ENCODE measurements at regions not wholly inside any gene's neighbourhood (a gene's known extent, or its start where the extent isn't known, plus 50 kb on each side); places are given as distances from the start of the nearest gene placed in this dataset.

DNA sequence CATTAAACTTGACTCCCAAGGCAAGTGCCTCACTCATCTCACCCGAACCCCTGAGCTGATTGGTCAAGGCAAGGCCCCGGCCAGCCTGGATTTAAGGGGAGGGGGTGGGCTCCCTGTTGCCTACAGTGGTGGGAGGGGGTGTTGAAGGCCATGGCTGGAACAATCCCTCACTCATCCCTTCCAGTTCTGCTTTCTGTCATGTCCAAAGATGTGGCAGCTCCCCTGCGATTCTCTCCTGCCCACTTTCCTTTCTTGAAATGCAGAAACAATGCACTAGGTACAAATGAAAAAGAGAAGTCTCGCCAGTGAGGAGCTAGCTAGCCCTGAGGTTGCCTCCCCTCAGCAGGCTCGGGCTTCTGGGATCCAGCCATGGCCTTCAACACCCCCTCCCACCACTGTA is 240.9 kb downstream of the SYK start:
- peaks cover 16% of the 10 kb centered on the region for H3K4me1 Mint-ChIP-seq
- H3K27ac Mint-ChIP-seq, result no peak overlapping the region
- H3K27me3 Mint-ChIP-seq (ENCODE audit: low read depth), result peaks cover 17% of the 10 kb centered on the region
- H3K4me3 Mint-ChIP-seq, result no peak overlapping the region
- H3K36me3 Mint-ChIP-seq (ENCODE audit: low read depth), result no peaks in the 10 kb centered on the region
- no peak for TF ChIP-seq CTCF (IDR thresholded peaks at IDR 0.05; ENCODE audit: unreplicated experiment in 3 of 3)
- H3K9me3 Mint-ChIP-seq, result no peaks in the 10 kb centered on the region

GRCh38 chr9:91043056-91043810 is 241.6 kb downstream of the SYK start:
- Mint-ChIP-seq H3K4me3 (no peak overlapping the region), H3K36me3 (ENCODE audit: low read depth) (no peaks in the 10 kb centered on the region), H3K27me3 (ENCODE audit: low read depth) (peaks cover 13% of the 10 kb centered on the region), H3K27ac (peak overlapping the region; percentile 13 to 89 (median 29)), H3K9me3 (no peaks in the 10 kb centered on the region), H3K4me1 (peaks cover 9% of the 10 kb centered on the region)
- no peak for TF ChIP-seq CTCF (IDR thresholded peaks at IDR 0.05; ENCODE audit: unreplicated experiment in 3 of 3)

DNA sequence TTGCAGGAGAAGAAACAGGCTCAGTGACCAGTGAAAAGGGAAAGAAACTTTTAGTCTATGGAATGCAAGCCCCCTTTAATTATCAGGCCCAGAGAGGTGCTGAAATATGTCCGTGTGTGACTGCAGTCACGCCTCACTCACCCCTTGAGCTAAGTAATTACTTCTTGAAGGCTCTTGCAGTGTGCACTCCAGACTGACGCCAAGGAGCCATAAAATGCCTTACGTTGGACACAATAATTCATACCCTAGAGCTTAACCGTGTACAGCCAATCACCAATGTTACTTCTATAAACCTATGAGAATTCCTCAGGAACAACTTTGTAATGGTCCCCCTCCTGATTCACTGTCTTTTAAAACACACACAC is 242.2 kb downstream of the SYK start:
- no peaks in the 10 kb centered on the region for H3K9me3 Mint-ChIP-seq
- H3K4me1 Mint-ChIP-seq, result peaks cover 4% of the 10 kb centered on the region
- no peak overlapping the region for H3K4me3 Mint-ChIP-seq
- TF ChIP-seq CTCF (IDR thresholded peaks at IDR 0.05; ENCODE audit: unreplicated experiment in 3 of 3), result no peak
- peaks cover 8% of the 10 kb centered on the region for H3K27me3 Mint-ChIP-seq (ENCODE audit: low read depth)
- H3K36me3 Mint-ChIP-seq (ENCODE audit: low read depth), result no peaks in the 10 kb centered on the region
- H3K27ac Mint-ChIP-seq, result peak overlapping the region; percentile 13 to 89 (median 29)

- no peak for TF ChIP-seq CTCF (IDR thresholded peaks at IDR 0.05; ENCODE audit: unreplicated experiment in 3 of 3)
- H3K36me3 Mint-ChIP-seq (ENCODE audit: low read depth), result no peaks in the 10 kb centered on the region
- H3K27ac Mint-ChIP-seq, result peak overlapping the region in 1 of 3 experiments; percentile 89
- peaks cover 4% of the 10 kb centered on the region for H3K4me1 Mint-ChIP-seq
- H3K4me3 Mint-ChIP-seq, result no peak overlapping the region
- no peaks in the 10 kb centered on the region for H3K9me3 Mint-ChIP-seq
- peaks cover 8% of the 10 kb centered on the region for H3K27me3 Mint-ChIP-seq (ENCODE audit: low read depth)
Measured at GRCh38 chr9:91044354-91044753, 242.7 kb downstream of the SYK start.

DNA sequence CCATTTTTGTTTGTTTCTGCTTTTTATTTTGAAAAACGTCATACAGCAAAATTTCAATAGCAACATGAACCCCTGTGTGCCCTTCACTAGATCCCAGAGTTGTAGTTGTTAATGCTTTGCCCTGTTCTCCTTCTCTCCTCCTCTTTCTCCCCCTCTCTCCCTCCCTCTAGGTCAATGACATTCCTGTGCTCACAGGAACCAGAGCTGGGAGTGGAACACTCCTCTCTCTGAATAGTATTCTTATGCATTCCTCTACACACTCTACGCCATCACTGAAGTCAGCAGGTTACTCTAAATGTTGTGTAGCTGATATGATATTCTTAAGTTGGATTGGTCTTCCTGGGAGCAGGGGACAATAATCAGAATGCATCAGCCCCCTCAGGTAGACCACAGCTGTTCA is 243.4 kb downstream of the SYK start:
- H3K4me3 Mint-ChIP-seq, result no peak overlapping the region
- peaks cover 4% of the 10 kb centered on the region for H3K4me1 Mint-ChIP-seq
- H3K27ac Mint-ChIP-seq, result peak overlapping the region in 2 of 3 experiments; percentile 8 to 73
- H3K27me3 Mint-ChIP-seq (ENCODE audit: low read depth), result peaks cover 8% of the 10 kb centered on the region
- H3K9me3 Mint-ChIP-seq, result no peaks in the 10 kb centered on the region
- TF ChIP-seq CTCF (IDR thresholded peaks at IDR 0.05; ENCODE audit: unreplicated experiment in 3 of 3), result no peak
- no peaks in the 10 kb centered on the region for H3K36me3 Mint-ChIP-seq (ENCODE audit: low read depth)

- H3K9me3 Mint-ChIP-seq, result no peaks in the 10 kb centered on the region
- peaks cover 4% of the 10 kb centered on the region for H3K27me3 Mint-ChIP-seq (ENCODE audit: low read depth)
- H3K4me1 Mint-ChIP-seq, result peaks cover 4% of the 10 kb centered on the region
- no peaks in the 10 kb centered on the region for H3K36me3 Mint-ChIP-seq (ENCODE audit: low read depth)
- no peak for TF ChIP-seq CTCF (IDR thresholded peaks at IDR 0.05; ENCODE audit: unreplicated experiment in 3 of 3)
- H3K27ac Mint-ChIP-seq, result no peak overlapping the region
- H3K4me3 Mint-ChIP-seq, result no peak overlapping the region
Measured at GRCh38 chr9:91047529-91047928, 245.9 kb downstream of the SYK start.

All from nephron (organoid).